C4-2B (cell line): ENCODE measurements at regions not wholly inside any gene's neighbourhood (a gene's known extent, or its start where the extent isn't known, plus 50 kb on each side); places are given as distances from the start of the nearest gene placed in this dataset.

Experiments used
- CTCF ChIP-seq: fragments of 450-650 bp; conservative IDR thresholded peaks from 2 replicates; pipeline ENCODE4 v1.5.1; 2017; ENCODE audit warnings: mild to moderate bottlenecking
- ZFX ChIP-seq: fragments of 450-650 bp; IDR thresholded peaks from 2 replicates; pipeline ENCODE4 v1.6.1; 2017

GRCh38 chr15:57895291-57895690 lies 170.2 kb downstream of the ALDH1A2 start:
- TF ChIP-seq CTCF (no peak), ZFX (no peak)
